Esophagus muscularis mucosa (tissue), 4 donors: ENCODE measurements at regions not wholly inside any gene's neighbourhood (a gene's known extent, or its start where the extent isn't known, plus 50 kb on each side); places are given as distances from the start of the nearest gene placed in this dataset.

Source experiments
- CTCF ChIP-seq, 3 experiments: fragments of 200-600 bp in 2 of 3; fragments of 450-650 bp in 1 of 3; sonication (generic) in 2 of 3; IDR thresholded peaks; one replicate each; pipeline ENCODE4 v1.5.1; 2017 to 2019; ENCODE audit warnings: antibody characterized with exemption in 3 of 3, mild to moderate bottlenecking in 2 of 3, moderate library complexity in 1 of 3
- EP300 ChIP-seq: sonication (generic); formaldehyde crosslinking; IDR thresholded peaks from one replicate; pipeline ENCODE4 v1.6.1; 2017; ENCODE audit warnings: antibody characterized with exemption
- POLR2A ChIP-seq: fragments of 450-650 bp; IDR thresholded peaks from one replicate; pipeline ENCODE4 v1.6.1; 2017; ENCODE audit warnings: antibody characterized with exemption, moderate library complexity, mild to moderate bottlenecking, low read depth

GRCh38 chr10:3906511-3907111 lies 121.6 kb upstream of the KLF6 start:
- TF ChIP-seq CTCF (IDR thresholded peaks at IDR 0.05) = no peak
- TF ChIP-seq EP300 = peak; percentile 42
- no peak for TF ChIP-seq POLR2A
